HUES48 (cell line): ENCODE measurements at regions not wholly inside any gene's neighbourhood (a gene's known extent, or its start where the extent isn't known, plus 50 kb on each side); places are given as distances from the start of the nearest gene placed in this dataset.
"Not testable (repeated sequence)": the region's sequence is repeated elsewhere in the genome, so short reads cannot be mapped to it uniquely, and the experiment has no call there.

Source experiments
- H3K27ac ChIP-seq: one replicate; pipeline ENCODE4 v1.7.0; 2013; ENCODE audit warnings: low read depth, low read length, inconsistent platforms
- H3K27me3 ChIP-seq: 2 replicates; pipeline ENCODE4 v1.6.1; 2013; ENCODE audit warnings: mild to moderate bottlenecking, low read length; ENCODE audit not compliant: control insufficient read depth, insufficient read depth
- H3K36me3 ChIP-seq: 2 replicates; pipeline ENCODE4 v1.6.1; 2013; ENCODE audit warnings: low read length; ENCODE audit not compliant: control insufficient read depth, insufficient read depth
- H3K4me1 ChIP-seq: 2 replicates; pipeline ENCODE4 v1.6.1; 2013; ENCODE audit warnings: mild to moderate bottlenecking, low read length; ENCODE audit not compliant: control insufficient read depth, insufficient read depth
- H3K4me3 ChIP-seq: 2 replicates; pipeline ENCODE4 v1.5.1; 2013; ENCODE audit warnings: mild to moderate bottlenecking, low read depth, low read length
- H3K9ac ChIP-seq: 2 replicates; pipeline ENCODE4 v1.6.1; 2013; ENCODE audit warnings: mild to moderate bottlenecking, low read depth, low read length, moderate library complexity
- H3K9me3 ChIP-seq: 2 replicates; pipeline ENCODE4 v1.6.1; 2013; ENCODE audit warnings: low read length; ENCODE audit not compliant: control insufficient read depth, insufficient read depth

DNA sequence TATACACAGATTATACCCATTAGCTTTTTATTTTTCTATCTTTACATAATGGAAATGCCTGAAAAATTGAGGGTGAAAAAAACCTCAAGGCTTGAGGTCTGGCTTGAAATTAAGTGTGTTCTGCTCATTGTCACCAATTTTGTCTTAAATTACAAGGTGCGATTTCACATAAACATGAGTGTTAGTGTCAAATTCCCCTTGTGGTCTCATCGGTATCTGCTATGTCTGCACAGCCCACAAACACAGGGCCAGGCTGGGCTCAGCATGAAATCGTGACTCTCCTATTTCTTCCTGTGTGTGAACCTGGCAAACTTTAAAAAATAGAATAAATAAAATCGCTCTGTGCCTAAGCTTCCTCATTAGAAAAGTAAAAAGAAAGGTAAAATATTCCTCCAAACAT lies 109.1 kb downstream of the CRLF2 start:
- Histone ChIP-seq H3K4me3 (no peak overlapping the region), H3K36me3 (no peaks in the 10 kb centered on the region), H3K9ac (no peak overlapping the region), H3K27ac (no peak overlapping the region), H3K27me3 (peaks cover 3% of the 10 kb centered on the region; the same call in 1 of the 2 replicates), H3K4me1 (0 out of 2 replicates have a peak, but pooled peaks cover 7% of the 10 kb centered on the region), H3K9me3 (no peaks in the 10 kb centered on the region)

GRCh38 chrX:1102786-1103185 lies 109.7 kb downstream of the CRLF2 start:
- H3K9me3 ChIP-seq, result peaks cover under 1% of the 10 kb centered on the region; the same call in 1 of the 2 replicates
- H3K36me3 ChIP-seq, result no peaks in the 10 kb centered on the region
- H3K4me1 ChIP-seq, result 0 out of 2 replicates have a peak, but pooled peaks cover 7% of the 10 kb centered on the region
- H3K27me3 ChIP-seq, result peaks cover 3% of the 10 kb centered on the region; the same call in 1 of the 2 replicates
- H3K4me3 ChIP-seq, result no peak overlapping the region
- H3K9ac ChIP-seq, result no peak overlapping the region
- H3K27ac ChIP-seq, result no peak overlapping the region

DNA sequence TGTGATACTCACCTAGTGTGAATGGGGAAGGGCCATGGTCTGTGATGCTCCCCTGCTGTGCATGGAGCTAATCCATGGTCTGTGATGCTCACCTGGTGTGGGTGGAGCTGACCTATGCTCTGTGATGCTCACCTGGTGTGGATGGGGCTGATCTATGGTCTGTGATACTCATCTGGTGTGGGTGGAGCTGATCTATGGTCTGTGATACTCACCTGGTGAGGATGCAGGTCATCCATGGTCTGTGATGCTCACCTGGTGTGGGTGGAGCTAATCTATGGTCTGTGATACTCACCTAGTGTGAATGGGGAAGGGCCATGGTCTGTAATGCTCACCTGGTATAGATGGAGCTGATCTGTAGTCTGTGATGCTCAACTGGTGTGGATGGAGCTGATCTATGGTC lies 110.2 kb downstream of the CRLF2 start:
- H3K9me3 ChIP-seq, H3K4me3 ChIP-seq, H3K9ac ChIP-seq, H3K27ac ChIP-seq, H3K27me3 ChIP-seq, H3K4me1 ChIP-seq, H3K36me3 ChIP-seq: not testable (repeated sequence)

GRCh38 chrX:1099146-1099770 lies 113.2 kb downstream of the CRLF2 start:
- Histone ChIP-seq H3K9ac (no peak overlapping the region), H3K4me3 (no peak overlapping the region), H3K9me3 (peaks cover 5% of the 10 kb centered on the region; the same call in 1 of the 2 replicates), H3K4me1 (no peaks in the 10 kb centered on the region), H3K27me3 (no peaks in the 10 kb centered on the region), H3K27ac (no peak overlapping the region), H3K36me3 (no peaks in the 10 kb centered on the region)

DNA sequence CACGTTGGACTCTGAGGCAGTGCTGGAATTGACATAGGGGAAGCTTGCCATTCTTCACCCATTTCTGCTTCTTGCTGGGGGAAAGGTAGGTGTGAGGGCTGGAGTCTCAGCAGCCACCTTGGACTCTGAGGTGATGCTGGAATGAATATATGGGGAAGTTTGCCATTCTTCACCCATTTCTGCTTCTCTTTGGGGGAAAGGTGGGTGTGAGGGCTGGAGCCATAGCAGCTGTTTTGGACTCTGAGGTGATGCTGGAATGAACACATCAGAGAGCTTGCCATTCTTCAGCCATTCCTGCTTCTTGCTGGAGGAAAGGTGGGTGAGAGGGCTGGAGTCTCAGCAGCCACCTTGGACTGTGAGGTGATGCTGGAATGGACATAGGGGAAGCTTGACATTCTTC lies 115.1 kb downstream of the CRLF2 start:
- no peaks in the 10 kb centered on the region for H3K4me1 ChIP-seq
- peaks cover 5% of the 10 kb centered on the region; the same call in 1 of the 2 replicates for H3K9me3 ChIP-seq
- H3K27ac ChIP-seq, result no peak overlapping the region
- no peak overlapping the region for H3K9ac ChIP-seq
- no peak overlapping the region for H3K4me3 ChIP-seq
- no peaks in the 10 kb centered on the region for H3K27me3 ChIP-seq
- no peaks in the 10 kb centered on the region for H3K36me3 ChIP-seq

DNA sequence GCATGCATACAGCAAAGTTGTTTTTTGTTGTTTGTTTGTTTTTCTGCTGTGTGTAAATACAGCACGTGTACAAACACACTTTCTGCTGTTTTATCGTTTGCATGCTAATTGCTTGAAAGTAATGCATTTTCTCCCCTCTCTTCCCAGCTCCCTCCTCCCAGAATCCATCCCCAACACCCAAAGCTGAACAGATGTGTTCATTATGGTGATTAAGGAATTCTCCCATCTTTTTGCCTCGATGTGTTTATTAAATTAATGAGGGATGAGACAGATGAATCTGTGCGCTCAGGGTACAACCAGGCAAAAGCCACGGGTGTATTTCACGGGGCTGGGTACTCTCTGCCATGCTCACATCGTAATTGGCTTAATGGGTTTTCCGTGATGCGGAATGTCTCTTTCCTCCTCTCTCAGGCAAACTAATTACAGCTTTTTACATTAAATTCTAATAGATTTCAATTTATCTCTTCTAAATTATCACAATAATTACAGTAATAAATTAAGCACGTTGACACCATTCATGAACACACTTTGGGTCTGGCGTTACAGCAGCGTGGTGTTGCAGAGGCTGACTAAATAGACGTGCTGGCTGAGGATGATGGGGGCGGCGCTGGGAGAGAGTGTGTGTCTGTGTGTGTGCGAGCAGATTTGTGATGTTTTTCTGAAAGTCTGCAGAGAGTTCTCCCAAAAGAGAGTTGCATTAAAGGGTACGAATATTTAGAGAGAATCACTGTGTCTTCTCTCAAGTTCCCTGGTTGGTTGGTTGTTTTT lies 117.7 kb downstream of the CRLF2 start:
- no peak overlapping the region for H3K4me3 ChIP-seq
- H3K4me1 ChIP-seq, result no peaks in the 10 kb centered on the region

GRCh38 chrX:1093586-1094421 lies 118.6 kb downstream of the CRLF2 start:
- H3K4me3 ChIP-seq, result no peak overlapping the region
- H3K27me3 ChIP-seq, result no peaks in the 10 kb centered on the region
- no peaks in the 10 kb centered on the region for H3K36me3 ChIP-seq

More for the DNA sequence above, 117.7 kb downstream of the CRLF2 start:
- no peaks in the 10 kb centered on the region for H3K27me3 ChIP-seq
- H3K36me3 ChIP-seq, result no peaks in the 10 kb centered on the region
- peaks cover 5% of the 10 kb centered on the region; the same call in 1 of the 2 replicates for H3K9me3 ChIP-seq
- H3K27ac ChIP-seq, result no peak overlapping the region
- no peak overlapping the region for H3K9ac ChIP-seq

GRCh38 chrX:1093121-1093520 lies 119.3 kb downstream of the CRLF2 start:
- H3K9ac ChIP-seq, result no peak overlapping the region
- H3K9me3 ChIP-seq, result peaks cover 5% of the 10 kb centered on the region; the same call in 1 of the 2 replicates
- H3K27me3 ChIP-seq, result no peaks in the 10 kb centered on the region
- no peak overlapping the region for H3K4me3 ChIP-seq
- no peaks in the 10 kb centered on the region for H3K36me3 ChIP-seq
- H3K27ac ChIP-seq, result no peak overlapping the region
- H3K4me1 ChIP-seq, result no peaks in the 10 kb centered on the region

More at GRCh38 chrX:1093586-1094421, 118.6 kb downstream of the CRLF2 start:
- H3K9me3 ChIP-seq, result peaks cover 5% of the 10 kb centered on the region; the same call in 1 of the 2 replicates
- H3K27ac ChIP-seq, result no peak overlapping the region
- H3K4me1 ChIP-seq, result no peaks in the 10 kb centered on the region
- no peak overlapping the region for H3K9ac ChIP-seq

- no peaks in the 10 kb centered on the region for H3K4me1 ChIP-seq
- H3K4me3 ChIP-seq, result no peak overlapping the region
- H3K9me3 ChIP-seq, result no peaks in the 10 kb centered on the region
- no peak overlapping the region for H3K27ac ChIP-seq
- H3K36me3 ChIP-seq, result no peaks in the 10 kb centered on the region
- no peak overlapping the region for H3K9ac ChIP-seq
- H3K27me3 ChIP-seq, result no peaks in the 10 kb centered on the region
Observed at GRCh38 chrX:1086444-1087409, 125.7 kb downstream of the CRLF2 start.

DNA sequence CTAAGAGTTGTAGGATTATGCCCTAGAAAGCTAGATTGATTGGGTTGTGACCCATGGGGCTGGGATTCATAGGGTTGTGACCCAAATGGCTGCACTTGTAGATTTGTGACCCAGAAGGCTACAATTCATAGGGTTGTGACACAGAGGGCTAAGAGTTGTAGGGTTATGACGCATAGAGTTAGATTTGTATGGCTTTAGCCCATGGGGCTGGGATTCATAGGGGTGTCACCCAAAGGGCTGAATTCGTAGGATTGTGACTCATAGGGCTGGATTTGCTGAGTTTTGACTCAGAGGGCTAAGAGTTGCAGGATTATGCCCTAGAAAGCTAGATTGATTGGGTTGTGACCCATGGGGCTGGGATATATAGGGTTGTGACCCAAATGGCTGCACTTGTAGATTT lies 126.6 kb downstream of the CRLF2 start:
- not testable (repeated sequence) for H3K27me3 ChIP-seq, H3K4me3 ChIP-seq, H3K27ac ChIP-seq

More for the DNA sequence above, 126.6 kb downstream of the CRLF2 start:
- H3K9me3 ChIP-seq, H3K36me3 ChIP-seq, H3K4me1 ChIP-seq, H3K9ac ChIP-seq: not testable (repeated sequence)
